Astrocyte (in vitro differentiated cells and primary cell): ENCODE measurements at regions not wholly inside any gene's neighbourhood (a gene's known extent, or its start where the extent isn't known, plus 50 kb on each side); places are given as distances from the start of the nearest gene placed in this dataset.

Source experiments
- CTCF ChIP-seq: IDR thresholded peaks from 2 replicates; pipeline ENCODE4 v1.5.1; 2011; ENCODE audit warnings: low read depth, mild to moderate bottlenecking, inconsistent platforms, low read length, moderate library complexity; ENCODE audit not compliant: insufficient read depth
- EZH2 ChIP-seq: IDR thresholded peaks from 2 replicates; pipeline ENCODE4 v1.6.1; 2012; ENCODE audit warnings: mild to moderate bottlenecking, low read length, inconsistent platforms; ENCODE audit not compliant: insufficient read depth

GRCh38 chr18:64800151-64800550, 651.3 kb upstream of the LINC00305 start:
- TF ChIP-seq CTCF (no peak), EZH2 (no peak)
